Hematopoietic multipotent progenitor cell treated with erythropoietin and hydrocortisone succinate and interleukin-3 and kit ligand, for 4 days (in vitro differentiated cells): ENCODE measurements at regions not wholly inside any gene's neighbourhood (a gene's known extent, or its start where the extent isn't known, plus 50 kb on each side); places are given as distances from the start of the nearest gene placed in this dataset.

ENCODE experiments used
- DNase-seq: peaks from one replicate; pipeline ENCODE4 v3.0.0-alpha.2; 2015

GRCh38 chr7:156275292-156275691 lies 365.3 kb upstream of the RNF32 start:
- no peak for DNase-seq

GRCh38 chr7:156274557-156274956 lies 366.0 kb upstream of the RNF32 start:
- no peak for DNase-seq

GRCh38 chr7:156261581-156261980 lies 379.0 kb upstream of the RNF32 start:
- DNase-seq, result no peak

- DNase-seq, result no peak
Observed at GRCh38 chr7:156257904-156258303, 382.7 kb upstream of the RNF32 start.

GRCh38 chr7:156255635-156256034 lies 384.9 kb upstream of the RNF32 start:
- no peak for DNase-seq

GRCh38 chr7:156251861-156252260 lies 388.7 kb upstream of the RNF32 start:
- no peak for DNase-seq

GRCh38 chr7:156240532-156240931 lies 400.0 kb upstream of the RNF32 start:
- no peak for DNase-seq

- no peak for DNase-seq
Observed at GRCh38 chr7:156238366-156239133, 402.0 kb upstream of the RNF32 start.

GRCh38 chr7:156237614-156238013 lies 403.0 kb upstream of the RNF32 start:
- no peak for DNase-seq

- DNase-seq, result no peak
Observed at GRCh38 chr7:156236936-156237599, 403.5 kb upstream of the RNF32 start.

- no peak for DNase-seq
Observed at GRCh38 chr7:156236181-156236889, 404.2 kb upstream of the RNF32 start.

- DNase-seq, result no peak
Observed at GRCh38 chr7:156234666-156235494, 405.7 kb upstream of the RNF32 start.

- DNase-seq, result no peak
Observed at GRCh38 chr7:156234192-156234591, 406.4 kb upstream of the RNF32 start.

- no peak for DNase-seq
Observed at GRCh38 chr7:156232931-156233705, 407.5 kb upstream of the RNF32 start.

- no peak for DNase-seq
Observed at GRCh38 chr7:156230576-156230975, 410.0 kb upstream of the RNF32 start.

- no peak for DNase-seq
Observed at GRCh38 chr7:156224833-156225225, 412.6 kb upstream of the SHH start.

- no peak for DNase-seq
Observed at GRCh38 chr7:156223935-156224832, 411.9 kb upstream of the SHH start.

- no peak for DNase-seq
Observed at GRCh38 chr7:156222611-156223010, 410.3 kb upstream of the SHH start.

GRCh38 chr7:156222151-156222550 lies 409.9 kb upstream of the SHH start:
- no peak for DNase-seq

- DNase-seq, result no peak
Observed at GRCh38 chr7:156220701-156221100, 408.4 kb upstream of the SHH start.

GRCh38 chr7:156220078-156220605 lies 407.9 kb upstream of the SHH start:
- no peak for DNase-seq
